GM12891 (cell line): ENCODE measurements at regions not wholly inside any gene's neighbourhood (a gene's known extent, or its start where the extent isn't known, plus 50 kb on each side); places are given as distances from the start of the nearest gene placed in this dataset.
"Not testable (repeated sequence)": the region's sequence is repeated elsewhere in the genome, so short reads cannot be mapped to it uniquely, and the experiment has no call there.

ENCODE experiments used
- DNase-seq: peaks from one replicate; pipeline ENCODE4 v3.0.0; 2011; ENCODE audit warnings: low spot score; ENCODE audit not compliant: insufficient read length
- FAIRE-seq: peaks from 2 replicates; lab custom pipeline; 2011; peaks lifted over from hg19 to GRCh38; lab: Jason Lieb, UNC
- PAX5 ChIP-seq: IDR thresholded peaks from 2 replicates; pipeline ENCODE4 v1.6.1; 2011; ENCODE audit warnings: low read length, moderate library complexity, mild to moderate bottlenecking; ENCODE audit not compliant: insufficient read depth, severe bottlenecking
- POLR2A ChIP-seq: IDR thresholded peaks from 2 replicates; pipeline ENCODE4 v1.6.1; 2011; ENCODE audit warnings: low read depth, low read length, control low read depth
- POLR2AphosphoS5 ChIP-seq: IDR thresholded peaks from 2 replicates; pipeline ENCODE4 v1.6.1; 2011; ENCODE audit warnings: low read depth, low read length, control low read depth
- POU2F2 ChIP-seq: IDR thresholded peaks from 2 replicates; pipeline ENCODE4 v1.6.1; 2011; ENCODE audit warnings: low read depth, mild to moderate bottlenecking, control low read depth, low read length, moderate library complexity
- SPI1 ChIP-seq: IDR thresholded peaks from 2 replicates; pipeline ENCODE4 v1.6.1; 2011; ENCODE audit warnings: low read depth, low read length, control low read depth
- TAF1 ChIP-seq: IDR thresholded peaks from 2 replicates; pipeline ENCODE4 v1.6.1; 2011; ENCODE audit warnings: low read depth, low read length, control low read depth

GRCh38 chr2:149765636-149766035 is 178.1 kb upstream of the MMADHC start:
- TF ChIP-seq TAF1 (no peak), PAX5 (no peak), SPI1 (no peak), POLR2A (no peak), POLR2AphosphoS5 (no peak), POU2F2 (no peak)

GRCh38 chr2:149765003-149765402 is 177.4 kb upstream of the MMADHC start:
- TF ChIP-seq POLR2AphosphoS5 (no peak), TAF1 (no peak), POLR2A (no peak), PAX5 (no peak), POU2F2 (no peak), SPI1 (no peak)
- FAIRE-seq (no peak), DNase-seq (no peak)

More at GRCh38 chr2:149765636-149766035, 178.1 kb upstream of the MMADHC start:
- DNase-seq (no peak), FAIRE-seq (no peak)

DNA sequence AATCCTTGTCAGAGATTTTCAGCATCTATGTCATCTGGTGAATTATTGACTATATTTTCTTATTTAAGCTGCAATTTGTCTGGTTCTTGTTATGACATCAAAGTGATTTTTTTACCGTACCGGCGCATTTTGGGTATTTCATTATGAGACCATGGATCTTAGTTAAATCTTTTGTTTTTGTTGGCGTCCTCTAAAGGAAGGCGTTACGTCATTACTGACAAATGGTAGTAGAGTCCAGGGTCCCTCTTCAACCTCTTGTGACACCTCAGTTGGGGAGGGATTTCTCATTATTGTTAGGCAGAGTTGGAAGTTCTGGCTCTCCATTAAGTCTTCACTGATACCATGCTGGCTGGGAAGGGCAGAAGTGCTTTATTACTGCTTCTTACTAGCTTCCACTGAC is 175.8 kb upstream of the MMADHC start:
- DNase-seq: no peak
- no peak for FAIRE-seq
- TF ChIP-seq PAX5 (no peak), SPI1 (no peak), POLR2A (no peak), POU2F2 (no peak), POLR2AphosphoS5 (no peak), TAF1 (no peak)

GRCh38 chr2:149761611-149762010 is 174.0 kb upstream of the MMADHC start:
- no peak for DNase-seq
- no peak for FAIRE-seq
- no peak for TF ChIP-seq POLR2AphosphoS5
- no peak for TF ChIP-seq PAX5
- TF ChIP-seq SPI1: no peak
- no peak for TF ChIP-seq POU2F2
- TF ChIP-seq TAF1: no peak
- TF ChIP-seq POLR2A: no peak

DNA sequence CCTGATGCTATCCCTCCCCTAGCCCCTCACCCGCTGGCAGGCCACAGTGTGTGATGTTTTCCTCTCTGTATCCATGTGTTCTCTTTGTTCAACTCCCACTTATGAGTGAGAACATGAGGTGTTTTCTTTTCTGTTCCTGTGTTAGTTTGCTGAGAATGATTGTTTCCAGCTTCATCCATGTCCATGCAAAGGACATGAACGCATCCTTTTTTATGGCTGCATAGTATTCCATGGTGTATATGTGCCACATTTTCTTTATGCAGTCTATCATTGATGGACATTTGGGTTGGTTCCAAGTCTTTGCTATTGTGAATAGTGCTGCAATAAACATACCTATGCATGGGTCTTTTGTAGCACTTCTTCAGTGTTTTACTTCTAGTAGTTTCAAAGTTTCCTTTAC is 171.8 kb upstream of the MMADHC start:
- not testable (repeated sequence) for DNase-seq, FAIRE-seq

DNA sequence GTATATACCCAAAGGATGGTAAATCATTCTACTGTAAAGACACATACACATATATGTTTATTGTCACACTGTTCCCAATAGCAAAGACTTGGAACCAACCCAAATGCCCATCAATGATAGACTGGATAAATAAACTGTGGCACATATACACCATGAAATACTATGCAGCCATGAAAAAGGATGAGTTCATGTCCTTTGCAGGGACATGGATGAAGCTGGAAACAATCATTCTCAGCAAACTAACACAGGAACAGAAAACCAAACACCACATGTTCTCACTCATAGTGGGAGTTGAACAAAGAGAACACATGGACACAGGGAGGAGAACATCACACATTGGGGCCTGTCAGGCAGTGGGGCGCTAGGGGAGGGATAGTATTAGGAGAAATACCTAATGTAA is 167.1 kb upstream of the MMADHC start:
- not testable (repeated sequence) for FAIRE-seq, DNase-seq

DNA sequence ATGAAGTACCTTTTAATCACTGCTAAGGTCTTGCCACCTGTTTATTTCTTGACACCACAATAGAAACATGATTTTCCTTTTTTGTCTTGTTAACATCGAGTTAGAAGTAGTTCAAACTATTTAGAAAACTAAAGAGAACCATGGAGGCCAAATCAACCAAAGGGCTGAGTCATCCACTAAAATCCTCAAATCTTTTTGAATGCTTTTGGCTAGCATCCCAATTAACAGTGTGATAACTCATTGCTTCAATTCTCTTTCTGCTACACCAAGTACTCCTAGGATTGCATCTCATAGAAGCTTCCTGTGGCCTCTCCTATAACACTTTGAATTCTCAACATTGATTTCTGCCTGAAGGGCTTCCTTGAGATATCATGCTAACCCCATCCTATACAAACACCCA is 159.9 kb upstream of the MMADHC start:
- no peak for TF ChIP-seq POLR2A
- TF ChIP-seq POU2F2: no peak
- no peak for TF ChIP-seq POLR2AphosphoS5
- no peak for TF ChIP-seq SPI1
- no peak for TF ChIP-seq TAF1
- FAIRE-seq: no peak
- no peak for DNase-seq

- FAIRE-seq (no peak), DNase-seq (no peak)
- TF ChIP-seq PAX5: no peak
- TF ChIP-seq POLR2A: no peak
These were observed 158.0 kb upstream of the MMADHC start for GRCh38 chr2:149745396-149746230.

GRCh38 chr2:149744865-149745264 is 157.3 kb upstream of the MMADHC start:
- DNase-seq (no peak), FAIRE-seq (no peak)
- TF ChIP-seq PAX5: no peak
- TF ChIP-seq POU2F2: no peak
- TF ChIP-seq POLR2A: no peak
- no peak for TF ChIP-seq SPI1
- no peak for TF ChIP-seq POLR2AphosphoS5
- TF ChIP-seq TAF1: no peak

DNA sequence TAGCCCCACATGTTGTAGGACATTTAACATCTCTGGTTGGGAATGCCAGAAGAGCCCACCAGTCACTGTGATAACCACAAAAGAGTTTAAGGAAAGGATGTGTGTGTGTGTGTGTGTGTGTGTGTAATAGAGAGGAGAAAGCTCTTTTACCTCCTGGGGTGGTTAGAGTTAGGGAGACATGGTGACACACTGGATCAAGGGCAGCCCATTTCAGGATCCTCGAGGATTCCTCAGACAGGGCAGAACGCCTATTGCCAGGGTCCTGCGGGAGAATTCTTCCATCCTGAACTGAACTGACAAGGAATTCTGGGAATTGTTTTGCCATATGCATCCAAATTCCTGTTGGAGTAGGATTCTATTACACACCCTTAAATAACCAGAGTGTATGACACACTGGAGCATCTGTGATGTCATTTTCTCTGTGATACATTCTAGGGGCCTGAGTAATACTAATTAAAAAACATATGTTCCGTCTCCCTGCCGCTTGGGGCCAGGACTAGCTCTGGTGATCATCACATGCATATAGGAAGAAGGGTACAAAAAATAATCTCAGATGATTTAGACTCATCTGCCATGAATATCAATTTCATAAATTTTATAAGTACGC is 156.4 kb upstream of the MMADHC start:
- DNase-seq (no peak), FAIRE-seq (no peak)
- TF ChIP-seq TAF1 (no peak), PAX5 (no peak), SPI1 (no peak)
